ENCODE measurements at regions not wholly inside any gene's neighbourhood (a gene's known extent, or its start where the extent isn't known, plus 50 kb on each side); places are given as distances from the start of the nearest gene placed in this dataset.

- TF ChIP-seq EZH2 (IDR thresholded peaks at IDR 0.05) = no peak
- no peak for TF ChIP-seq POLR2AphosphoS5 (IDR thresholded peaks at IDR 0.05; ENCODE audit: borderline replicate concordance, low read depth, low read length)
Observed at GRCh38 chr14:106872611-106873446, 1346.4 kb downstream of the TMEM121 start.

Data from SK-N-MC (cell line).